LNCaP clone FGC (cell line): ENCODE measurements at regions not wholly inside any gene's neighbourhood (a gene's known extent, or its start where the extent isn't known, plus 50 kb on each side); places are given as distances from the start of the nearest gene placed in this dataset.

Experiments
- DNase-seq: peaks from one replicate; pipeline ENCODE4 v3.0.0-alpha.2; 2011; ENCODE audit warnings: low read depth
- H3K4me3 ChIP-seq: 2 replicates; pipeline ENCODE4 v1.5.1; 2011; ENCODE audit warnings: mild to moderate bottlenecking, low read depth, low read length, control low read depth
- TF ChIP-seq, protein P1 (sequence below): IDR thresholded peaks from 2 replicates; pipeline ENCODE4 v1.5.1; 2012; ENCODE audit warnings: mild to moderate bottlenecking; ENCODE audit not compliant: control insufficient read depth, insufficient read depth; ENCODE audit errors: extremely low read depth

DNA sequence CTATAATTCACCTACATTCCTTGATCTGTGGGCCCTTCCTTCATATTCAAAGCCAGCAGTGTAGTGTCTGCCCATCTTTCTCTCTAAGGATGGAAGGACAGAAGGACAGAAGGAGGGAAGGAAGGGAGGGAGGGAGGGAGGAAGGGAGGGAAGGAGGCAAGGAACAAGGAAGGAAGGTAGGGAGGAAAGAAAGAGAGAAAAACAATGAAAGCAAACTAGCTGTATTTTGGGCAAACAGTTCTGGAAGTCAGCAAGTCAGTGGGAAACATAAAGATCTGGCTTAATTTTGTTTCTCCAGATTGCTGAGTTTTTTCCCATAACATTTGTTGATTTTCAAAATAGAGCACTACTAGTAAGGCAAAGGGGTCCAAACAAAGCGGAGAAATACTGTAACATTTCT, 555.2 kb upstream of the EPHA5 start:
- no peak for DNase-seq
- H3K4me3 ChIP-seq, result no peak overlapping the region
- TF ChIP-seq, protein P1, sequence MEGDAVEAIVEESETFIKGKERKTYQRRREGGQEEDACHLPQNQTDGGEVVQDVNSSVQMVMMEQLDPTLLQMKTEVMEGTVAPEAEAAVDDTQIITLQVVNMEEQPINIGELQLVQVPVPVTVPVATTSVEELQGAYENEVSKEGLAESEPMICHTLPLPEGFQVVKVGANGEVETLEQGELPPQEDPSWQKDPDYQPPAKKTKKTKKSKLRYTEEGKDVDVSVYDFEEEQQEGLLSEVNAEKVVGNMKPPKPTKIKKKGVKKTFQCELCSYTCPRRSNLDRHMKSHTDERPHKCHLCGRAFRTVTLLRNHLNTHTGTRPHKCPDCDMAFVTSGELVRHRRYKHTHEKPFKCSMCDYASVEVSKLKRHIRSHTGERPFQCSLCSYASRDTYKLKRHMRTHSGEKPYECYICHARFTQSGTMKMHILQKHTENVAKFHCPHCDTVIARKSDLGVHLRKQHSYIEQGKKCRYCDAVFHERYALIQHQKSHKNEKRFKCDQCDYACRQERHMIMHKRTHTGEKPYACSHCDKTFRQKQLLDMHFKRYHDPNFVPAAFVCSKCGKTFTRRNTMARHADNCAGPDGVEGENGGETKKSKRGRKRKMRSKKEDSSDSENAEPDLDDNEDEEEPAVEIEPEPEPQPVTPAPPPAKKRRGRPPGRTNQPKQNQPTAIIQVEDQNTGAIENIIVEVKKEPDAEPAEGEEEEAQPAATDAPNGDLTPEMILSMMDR, result no peak

DNA sequence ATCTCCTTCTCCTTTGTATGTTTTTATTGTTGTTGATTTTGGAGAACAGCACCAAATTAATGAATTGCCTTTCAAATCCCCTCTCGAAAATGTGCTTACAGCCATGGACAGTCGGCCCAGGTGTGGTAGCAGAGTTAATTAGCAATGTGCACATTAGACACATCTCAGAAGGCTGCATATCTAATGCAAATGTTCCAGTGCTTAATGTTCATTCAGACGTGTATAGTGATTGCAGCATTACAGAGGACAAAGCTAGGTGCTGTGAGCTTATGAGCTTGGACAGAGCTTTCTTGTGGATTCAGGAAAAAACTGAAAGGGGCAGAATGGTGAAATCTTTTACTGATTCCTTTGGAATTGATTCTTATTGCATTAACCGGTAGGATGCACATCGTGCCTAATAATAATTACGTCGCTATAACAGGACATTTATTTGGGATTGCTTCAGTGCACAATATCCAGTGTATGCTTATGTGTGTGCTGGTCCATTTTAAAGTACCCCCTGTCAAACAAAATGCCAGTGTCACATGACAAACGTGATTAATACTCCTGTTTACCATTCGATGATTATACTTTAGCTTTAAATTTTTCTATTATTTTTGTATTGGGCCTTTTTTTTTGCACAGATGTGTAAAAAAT, 552.9 kb upstream of the EPHA5 start:
- no peak for DNase-seq
- no peak overlapping the region for H3K4me3 ChIP-seq
- TF ChIP-seq, protein P1, result no peak

DNA sequence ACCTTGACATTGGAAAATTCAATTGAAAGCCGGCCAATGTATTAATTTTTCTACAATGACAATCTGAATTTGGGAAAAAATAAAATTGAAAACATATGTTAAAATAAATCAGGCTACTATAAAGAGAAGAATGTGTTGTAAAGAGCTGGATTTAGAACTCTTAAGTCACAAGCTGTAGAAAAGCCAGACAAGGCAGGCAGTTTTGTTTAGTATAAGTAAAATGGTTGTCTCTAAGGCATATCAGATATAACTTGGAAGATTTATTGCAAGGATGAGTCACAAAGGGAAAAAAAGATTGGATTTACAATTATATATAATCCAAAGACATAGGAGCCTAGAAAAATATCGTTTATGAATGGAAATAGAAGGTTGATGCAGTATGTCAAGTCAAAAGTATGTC, 549.1 kb upstream of the EPHA5 start:
- H3K4me3 ChIP-seq, result no peak overlapping the region

DNA sequence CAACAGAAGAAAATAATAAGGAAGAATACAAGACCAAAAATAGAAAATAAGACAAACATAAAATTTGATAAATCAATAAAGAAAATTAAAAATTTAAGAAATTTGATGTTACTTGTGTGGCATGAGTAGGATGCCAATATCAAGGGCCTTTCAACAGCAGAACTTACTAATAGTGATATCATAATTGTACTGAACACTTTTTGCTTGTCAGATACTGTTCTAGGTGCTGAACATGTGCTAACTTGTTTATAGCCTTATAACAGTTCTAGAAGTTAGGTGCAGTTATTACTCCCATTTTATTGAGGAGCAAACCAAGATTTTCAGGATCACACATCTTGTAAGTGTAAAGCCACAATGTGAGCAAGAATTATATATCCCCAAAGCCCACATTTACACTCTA, 546.0 kb upstream of the EPHA5 start:
- H3K4me3 ChIP-seq, result no peak overlapping the region
- TF ChIP-seq, protein P1, result no peak
- no peak for DNase-seq

More for the DNA sequence above, 549.1 kb upstream of the EPHA5 start:
- no peak for DNase-seq
- TF ChIP-seq, protein P1, result no peak

DNA sequence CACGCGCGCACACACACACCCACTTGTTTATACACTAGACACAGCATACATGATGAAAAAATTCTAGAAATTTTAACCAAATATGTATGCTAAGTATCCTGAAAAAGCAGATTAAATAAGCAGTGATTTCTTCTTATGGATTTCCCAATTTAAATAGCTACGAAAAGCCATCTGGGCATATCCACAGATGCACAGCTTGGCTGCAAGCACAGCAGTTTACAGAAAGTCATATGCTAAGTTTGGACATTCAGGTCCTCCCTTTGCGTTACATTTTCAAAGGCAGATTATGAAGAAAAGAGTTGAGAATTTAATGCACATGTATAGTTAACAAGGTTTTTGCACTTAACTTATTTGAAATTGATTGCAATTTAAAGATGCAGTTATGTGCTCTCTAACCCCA, 542.2 kb upstream of the EPHA5 start:
- TF ChIP-seq, protein P1, result no peak
- no peak for DNase-seq
- H3K4me3 ChIP-seq, result no peak overlapping the region

DNA sequence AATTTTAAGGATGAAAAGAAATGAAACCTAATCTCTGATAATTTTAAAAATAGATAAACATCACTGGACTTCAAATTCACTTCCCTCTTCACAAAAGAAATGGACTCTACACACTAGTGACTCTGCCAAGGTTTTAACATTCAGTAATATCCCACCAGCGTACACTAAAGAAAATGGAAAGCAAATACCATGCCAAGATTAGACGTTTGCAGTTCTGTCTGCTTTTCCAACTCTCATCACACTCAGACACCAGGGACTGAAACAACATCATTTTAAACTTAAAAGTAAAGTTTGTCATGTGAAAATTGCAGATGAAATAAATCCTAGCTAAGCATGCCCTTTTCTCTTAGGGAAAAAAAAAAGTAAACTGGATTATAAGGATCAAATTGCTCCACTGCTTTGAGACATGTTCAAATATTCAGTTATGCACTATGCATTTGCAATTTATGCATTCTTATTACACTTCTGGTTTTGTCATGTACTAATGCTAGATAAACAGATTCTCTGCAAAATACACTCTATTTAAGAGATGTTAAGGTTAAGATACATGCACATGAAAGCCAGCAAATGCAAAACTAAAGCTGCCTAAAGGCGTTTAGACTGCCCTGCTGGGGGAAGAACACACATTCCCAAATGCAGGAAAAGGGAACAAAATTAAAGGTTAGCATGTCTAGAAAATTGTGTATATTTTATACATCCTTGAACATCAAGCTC, 534.4 kb upstream of the EPHA5 start:
- no peak for DNase-seq
- TF ChIP-seq, protein P1, result no peak
- H3K4me3 ChIP-seq, result no peak overlapping the region
